HEK293 (cell line): ENCODE measurements at regions not wholly inside any gene's neighbourhood (a gene's known extent, or its start where the extent isn't known, plus 50 kb on each side); places are given as distances from the start of the nearest gene placed in this dataset.
A peak's percentile ranks its signal among the peaks of the same experiment; 100 is the strongest.

Source experiments
- CTCF ChIA-PET: fragments of 350-600 bp; formaldehyde crosslinking; extraction: SDS; loops from one replicate; lab custom pipeline; 2021; ENCODE audit warnings: antibody characterized with exemption; lab: Yijun Ruan, JAX
- POLR2A ChIA-PET: fragments of 300-600 bp; formaldehyde crosslinking; extraction: SDS; loops from one replicate; lab custom pipeline; 2020; ENCODE audit warnings: antibody characterized with exemption, inconsistent platforms; lab: Yijun Ruan, JAX
- H3K27ac ChIP-seq: fragments of 200-500 bp; sonication (Bioruptor generic); 2 replicates; pipeline ENCODE4 v1.5.1; 2014; ENCODE audit warnings: low read depth, low read length, control low read depth, inconsistent platforms; ENCODE audit errors: extremely low read depth
- H3K36me3 ChIP-seq, 2 experiments: fragments of 200-500 bp in 1 of 2; sonication (Bioruptor generic) in 1 of 2; 1 replicate in 1 of 2; 2 replicates in 1 of 2; pipeline ENCODE4 v1.5.1; 2014 to 2017; ENCODE audit warnings: inconsistent platforms in 2 of 2, low read length in 2 of 2; ENCODE audit not compliant: control insufficient read depth in 2 of 2, insufficient read depth in 1 of 2
- H3K4me1 ChIP-seq: fragments of 200-500 bp; sonication (Bioruptor generic); 2 replicates; pipeline ENCODE4 v1.5.1; 2014; ENCODE audit warnings: mild to moderate bottlenecking, low read length, inconsistent platforms; ENCODE audit not compliant: control insufficient read depth, insufficient read depth
- H3K4me3 ChIP-seq: 2 replicates; pipeline ENCODE4 v1.5.1; 2011; ENCODE audit warnings: low read depth, mild to moderate bottlenecking, control low read depth, low read length, moderate library complexity
- H3K9me3 ChIP-seq: fragments of 200-500 bp; sonication (Bioruptor generic); 2 replicates; pipeline ENCODE4 v1.5.1; 2014; ENCODE audit warnings: low read depth, low read length, inconsistent platforms; ENCODE audit not compliant: control insufficient read depth, insufficient read depth
- HOXD13 ChIP-seq: sonication (generic); formaldehyde crosslinking; IDR thresholded peaks from 2 replicates; pipeline ENCODE4 v1.8.0; 2022; ENCODE audit warnings: missing genetic modification reagents, borderline replicate concordance
- OSR2 ChIP-seq: fragments of 450-650 bp; formaldehyde crosslinking; IDR thresholded peaks from 2 replicates; pipeline ENCODE4 v1.5.1; 2016; ENCODE audit warnings: missing biosample characterization, missing genetic modification characterization
- RBAK ChIP-seq: fragments of 450-650 bp; formaldehyde crosslinking; IDR thresholded peaks from 2 replicates; pipeline ENCODE4 v1.5.1; 2016; ENCODE audit warnings: missing biosample characterization, missing genetic modification characterization
- SP2 ChIP-seq: fragments of 450-650 bp; formaldehyde crosslinking; IDR thresholded peaks from 2 replicates; pipeline ENCODE4 v1.5.1; 2016; ENCODE audit warnings: missing biosample characterization, missing genetic modification characterization
- ZBTB20 ChIP-seq: fragments of 450-650 bp; formaldehyde crosslinking; IDR thresholded peaks from 2 replicates; pipeline ENCODE4 v1.5.1; 2016; ENCODE audit warnings: missing biosample characterization, missing genetic modification characterization
- ZFP41 ChIP-seq: fragments of 450-650 bp; formaldehyde crosslinking; IDR thresholded peaks from 2 replicates; pipeline ENCODE4 v1.5.1; 2016; ENCODE audit warnings: missing biosample characterization, missing genetic modification characterization, borderline replicate concordance
- ZNF155 ChIP-seq: fragments of 450-650 bp; formaldehyde crosslinking; IDR thresholded peaks from 2 replicates; pipeline ENCODE4 v1.5.1; 2016; ENCODE audit warnings: missing biosample characterization, missing genetic modification characterization
- ZNF174 ChIP-seq: fragments of 450-650 bp; formaldehyde crosslinking; IDR thresholded peaks from 2 replicates; pipeline ENCODE4 v1.5.0; 2017; ENCODE audit warnings: missing biosample characterization, mild to moderate bottlenecking, missing genetic modification characterization
- ZNF19 ChIP-seq: fragments of 450-650 bp; formaldehyde crosslinking; IDR thresholded peaks from 2 replicates; pipeline ENCODE4; 2016; ENCODE audit warnings: missing biosample characterization, missing genetic modification characterization, low read depth
- ZNF2 ChIP-seq: fragments of 450-650 bp; formaldehyde crosslinking; IDR thresholded peaks from 2 replicates; pipeline ENCODE4 v1.5.1; 2016; ENCODE audit warnings: missing biosample characterization, missing genetic modification characterization
- ZNF223 ChIP-seq: fragments of 450-650 bp; formaldehyde crosslinking; IDR thresholded peaks from 2 replicates; pipeline ENCODE4 v1.5.1; 2016; ENCODE audit warnings: missing biosample characterization, missing genetic modification characterization
- ZNF391 ChIP-seq: fragments of 450-650 bp; formaldehyde crosslinking; IDR thresholded peaks from 2 replicates; pipeline ENCODE4 v1.5.1; 2016; ENCODE audit warnings: low read depth, missing biosample characterization, missing genetic modification characterization, borderline replicate concordance
- ZNF423 ChIP-seq: fragments of 450-650 bp; formaldehyde crosslinking; IDR thresholded peaks from 2 replicates; pipeline ENCODE4 v1.5.1; 2016; ENCODE audit warnings: missing biosample characterization, missing genetic modification characterization
- ZNF449 ChIP-seq: fragments of 450-650 bp; formaldehyde crosslinking; IDR thresholded peaks from 2 replicates; pipeline ENCODE4 v1.5.1; 2017; ENCODE audit warnings: missing biosample characterization, mild to moderate bottlenecking, missing genetic modification characterization, moderate library complexity
- ZNF530 ChIP-seq: fragments of 450-650 bp; formaldehyde crosslinking; IDR thresholded peaks from 2 replicates; pipeline ENCODE4 v1.5.1; 2016; ENCODE audit warnings: low read depth, missing biosample characterization, missing genetic modification characterization
- ZNF623 ChIP-seq: fragments of 450-650 bp; formaldehyde crosslinking; IDR thresholded peaks from 2 replicates; pipeline ENCODE4 v1.5.1; 2016; ENCODE audit warnings: missing biosample characterization, missing genetic modification characterization
- ZNF626 ChIP-seq: fragments of 450-650 bp; sonication (Bioruptor Pico); formaldehyde crosslinking; IDR thresholded peaks from 2 replicates; pipeline ENCODE4 v1.5.1; 2018; ENCODE audit warnings: missing biosample characterization, missing genetic modification characterization, inconsistent platforms
- ZNF747 ChIP-seq: fragments of 450-650 bp; formaldehyde crosslinking; IDR thresholded peaks from 2 replicates; pipeline ENCODE4 v1.5.1; 2016; ENCODE audit warnings: missing biosample characterization, missing genetic modification characterization
- ZNF76 ChIP-seq: fragments of 450-650 bp; formaldehyde crosslinking; IDR thresholded peaks from 2 replicates; pipeline ENCODE4; 2016; ENCODE audit warnings: low read depth, missing biosample characterization, missing genetic modification characterization, borderline replicate concordance
- ZNF768 ChIP-seq: fragments of 450-650 bp; formaldehyde crosslinking; IDR thresholded peaks from 2 replicates; pipeline ENCODE4 v1.5.1; 2018; ENCODE audit warnings: missing biosample characterization, mild to moderate bottlenecking, missing genetic modification characterization
- ZNF785 ChIP-seq: fragments of 450-650 bp; formaldehyde crosslinking; IDR thresholded peaks from 2 replicates; pipeline ENCODE4 v1.5.1; 2016; ENCODE audit warnings: missing biosample characterization, missing genetic modification characterization
- ZNF792 ChIP-seq: fragments of 450-650 bp; formaldehyde crosslinking; IDR thresholded peaks from 2 replicates; pipeline ENCODE4 v1.5.1; 2016; ENCODE audit warnings: missing biosample characterization, missing genetic modification characterization
- ZNF837 ChIP-seq: fragments of 450-650 bp; formaldehyde crosslinking; IDR thresholded peaks from 2 replicates; pipeline ENCODE4 v1.5.1; 2016; ENCODE audit warnings: missing biosample characterization, missing genetic modification characterization
- TF ChIP-seq, protein P1 (sequence below): fragments of 450-650 bp; formaldehyde crosslinking; IDR thresholded peaks from 2 replicates; pipeline ENCODE4 v1.5.1; 2017; ENCODE audit warnings: missing biosample characterization, missing genetic modification characterization

DNA sequence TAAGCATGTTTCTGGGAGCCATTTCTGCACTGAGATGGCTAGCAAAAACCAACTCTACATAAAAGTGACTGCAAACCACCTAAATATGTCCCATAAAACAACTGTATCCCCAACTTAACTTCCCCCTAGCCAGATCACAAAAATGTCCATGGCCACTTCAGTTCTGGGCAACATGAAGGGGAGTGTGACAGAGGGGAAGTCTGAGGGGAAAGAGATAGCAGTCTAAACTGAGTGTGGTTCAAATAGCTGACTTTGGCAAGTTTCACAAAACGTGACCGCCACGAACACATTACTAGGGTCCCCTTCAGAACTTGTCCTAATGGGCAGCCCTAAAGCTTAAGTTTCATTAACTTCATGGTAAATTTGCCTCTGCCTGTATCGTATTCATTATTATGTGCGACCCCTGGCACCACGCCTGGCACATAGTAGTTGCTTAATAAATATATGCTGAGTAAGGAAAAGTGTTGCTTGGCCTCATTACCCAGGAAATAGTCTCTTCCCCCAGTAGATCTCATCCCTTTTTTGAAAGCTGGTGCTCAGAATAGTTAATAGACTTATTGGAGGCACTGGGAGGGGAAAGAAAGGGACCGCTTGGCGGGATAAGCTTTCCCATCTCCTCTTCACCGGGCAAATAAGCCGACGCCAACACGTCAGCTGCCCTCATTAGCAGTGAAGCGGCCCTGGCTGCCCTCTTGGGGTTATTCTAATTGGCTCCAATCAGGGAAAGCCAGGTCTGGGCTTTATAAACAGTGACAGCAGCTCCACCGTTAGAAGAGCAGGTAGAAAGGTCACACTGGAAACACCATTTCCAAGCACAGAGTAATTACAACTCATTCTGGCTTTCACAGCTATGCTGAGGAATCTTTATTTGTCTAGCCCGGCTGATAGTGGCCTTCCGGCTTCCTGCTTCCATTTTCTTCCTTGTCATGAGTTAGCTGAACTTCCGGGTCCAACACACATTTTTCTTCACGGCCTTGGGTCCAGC lies 122.1 kb downstream of the LRIG2 start:
- TF ChIP-seq ZNF626 (tag by site-specific recombination), result no peak
- no peak for TF ChIP-seq SP2
- TF ChIP-seq ZFP41 (tag by site-specific recombination), result no peak
- no peak for TF ChIP-seq HOXD13 (CRISPR knock-in tag)
- no peak for TF ChIP-seq ZNF623 (tag by site-specific recombination)
- no peak for TF ChIP-seq ZNF391 (tag by site-specific recombination)
- TF ChIP-seq ZNF223, result no peak
- no peak for TF ChIP-seq ZNF530 (tag by site-specific recombination)
- TF ChIP-seq ZNF155 (tag by site-specific recombination), result no peak
- no peak for TF ChIP-seq ZNF837
- TF ChIP-seq ZNF747 (tag by site-specific recombination), result no peak
- no peak for TF ChIP-seq ZNF2 (tag by site-specific recombination)
- TF ChIP-seq ZNF19 (tag by site-specific recombination), result no peak
- TF ChIP-seq ZNF174 (tag by site-specific recombination), result no peak
- TF ChIP-seq ZNF76 (tag by site-specific recombination), result no peak
- no peak overlapping the region for H3K4me3 ChIP-seq
- H3K27ac ChIP-seq, result no peak overlapping the region
- no peaks in the 10 kb centered on the region for H3K9me3 ChIP-seq
- H3K36me3 ChIP-seq, result no peaks in the 10 kb centered on the region
- POLR2A ChIA-PET, result no interaction called here
- H3K4me1 ChIP-seq, result peaks cover 4% of the 10 kb centered on the region; the same call in 1 of the 2 replicates
- CTCF ChIA-PET, result interaction anchor here (1.4 kb wide), 1 partner anchor 24 kb away, joined by 3 read pairs; no protein-coding TSS in a partner anchor

DNA sequence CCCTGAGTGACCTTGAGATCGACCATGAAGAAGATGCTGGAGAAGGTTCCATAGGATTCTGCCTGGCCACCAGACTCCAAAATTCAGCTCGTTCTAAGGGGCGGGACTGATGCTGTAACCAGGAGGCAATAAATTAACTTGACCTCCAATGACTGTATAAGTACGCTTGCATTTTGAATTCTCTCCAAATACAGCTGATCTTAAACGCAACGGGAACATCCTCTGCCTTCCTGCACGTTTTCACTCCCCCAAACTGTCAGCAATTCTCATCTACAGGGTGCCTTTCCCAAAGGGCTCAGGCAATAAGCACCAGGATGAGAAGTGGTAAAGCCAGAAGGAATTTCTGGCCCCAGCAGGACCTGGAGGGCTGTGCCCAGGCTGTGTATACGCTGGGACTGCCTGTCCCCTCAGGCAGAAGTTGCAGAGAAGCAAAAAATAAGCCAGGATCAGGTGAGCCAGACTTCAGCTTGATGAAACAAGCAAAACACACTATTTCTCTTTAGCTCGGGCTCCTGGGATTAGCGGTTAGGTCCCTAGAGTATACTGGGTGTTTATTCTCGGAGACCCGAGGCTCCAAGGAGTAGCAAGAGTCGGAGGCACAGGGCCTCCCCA lies 124.8 kb downstream of the LRIG2 start:
- CTCF ChIA-PET, result interaction anchor here (0.6 kb wide), 1 partner anchor 191 kb away, joined by 3 read pairs; no protein-coding TSS in a partner anchor
- no peaks in the 10 kb centered on the region for H3K9me3 ChIP-seq
- TF ChIP-seq, protein P1, sequence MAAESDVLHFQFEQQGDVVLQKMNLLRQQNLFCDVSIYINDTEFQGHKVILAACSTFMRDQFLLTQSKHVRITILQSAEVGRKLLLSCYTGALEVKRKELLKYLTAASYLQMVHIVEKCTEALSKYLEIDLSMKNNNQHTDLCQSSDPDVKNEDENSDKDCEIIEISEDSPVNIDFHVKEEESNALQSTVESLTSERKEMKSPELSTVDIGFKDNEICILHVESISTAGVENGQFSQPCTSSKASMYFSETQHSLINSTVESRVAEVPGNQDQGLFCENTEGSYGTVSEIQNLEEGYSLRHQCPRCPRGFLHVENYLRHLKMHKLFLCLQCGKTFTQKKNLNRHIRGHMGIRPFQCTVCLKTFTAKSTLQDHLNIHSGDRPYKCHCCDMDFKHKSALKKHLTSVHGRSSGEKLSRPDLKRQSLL (tag by site-specific recombination), result no peak
- no peak for TF ChIP-seq ZNF768 (tag by site-specific recombination)
- TF ChIP-seq ZNF449 (tag by site-specific recombination), result peak; percentile 87; the same call in 1 of the 2 replicates
- TF ChIP-seq ZBTB20, result peak; percentile 80
- peak; percentile 25; the same call in 1 of the 2 replicates for TF ChIP-seq OSR2
- no peak for TF ChIP-seq ZNF785 (tag by site-specific recombination)
- TF ChIP-seq ZNF792, result no peak
- TF ChIP-seq ZNF423 (tag by site-specific recombination), result no peak
- no peak for TF ChIP-seq RBAK (tag by site-specific recombination)
- TF ChIP-seq, all 188 proteins: peak for 3
- Histone ChIP-seq H3K4me3 (no peak overlapping the region), H3K4me1 (peaks cover 4% of the 10 kb centered on the region; the same call in 1 of the 2 replicates), H3K27ac (no peak overlapping the region), H3K36me3 (no peaks in the 10 kb centered on the region)
- POLR2A ChIA-PET, result no interaction called here
